GM19438 (cell line): ENCODE measurements at regions not wholly inside any gene's neighbourhood (a gene's known extent, or its start where the extent isn't known, plus 50 kb on each side); places are given as distances from the start of the nearest gene placed in this dataset.

Experiments used
- ATAC-seq: cut with Tn5 transposase; IDR thresholded peaks from one replicate; pipeline ENCODE4 v1.9.1; 2021; ENCODE audit warnings: low read depth; ENCODE audit not compliant: unreplicated experiment

DNA sequence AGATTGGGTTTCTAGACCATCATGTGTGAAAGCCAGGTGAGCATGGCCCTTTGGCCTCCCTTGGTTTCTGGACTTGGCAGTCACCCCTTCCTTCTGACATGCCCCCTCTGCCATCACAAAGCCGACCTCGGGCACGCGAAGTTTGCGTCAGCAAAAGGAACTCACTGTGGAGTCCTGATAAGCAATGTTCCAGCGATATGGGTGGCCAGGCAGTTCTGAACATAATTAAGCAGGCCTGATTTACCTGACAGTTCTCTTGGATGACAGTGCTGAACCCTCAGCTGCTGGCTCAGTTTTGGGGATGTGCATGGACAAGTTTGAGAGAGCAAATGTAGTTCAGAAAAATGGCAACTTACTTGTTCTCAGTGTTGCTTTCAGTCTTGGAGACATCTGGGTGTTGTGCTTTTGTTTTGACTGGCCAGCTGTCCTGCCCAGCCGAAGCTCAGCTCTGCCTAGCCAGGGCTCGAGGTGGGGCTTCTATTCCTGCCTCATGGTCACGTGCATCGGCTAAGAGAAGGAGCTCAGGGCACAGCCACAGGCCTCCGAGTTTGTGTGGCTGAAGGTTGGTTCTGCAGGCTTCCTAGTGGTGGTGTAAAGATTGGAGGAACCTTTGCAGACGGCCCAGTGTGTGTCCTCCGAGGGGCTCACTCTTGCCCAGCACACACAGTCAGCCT lies 78.3 kb downstream of the CLDN34 start:
- ATAC-seq, result no peak

DNA sequence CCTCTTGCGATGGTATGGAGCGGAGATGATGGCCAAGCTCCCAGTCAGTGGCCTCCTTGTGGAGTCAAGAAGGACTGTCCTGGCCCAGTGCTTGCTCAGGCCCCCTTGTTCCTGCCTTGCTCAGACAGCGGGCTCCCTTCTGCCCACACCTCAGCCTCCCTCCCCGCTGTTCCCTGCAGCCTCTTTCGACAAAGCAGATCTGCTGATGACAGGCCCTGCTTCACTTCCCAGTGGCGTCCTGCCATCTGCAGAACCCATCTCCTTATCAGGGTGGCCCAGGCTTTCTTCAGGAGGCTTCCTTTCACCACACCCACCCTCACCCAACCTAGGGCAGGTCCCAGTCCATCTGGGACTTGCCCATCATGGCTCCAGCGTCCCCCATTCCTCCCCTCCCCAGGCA lies 80.0 kb downstream of the CLDN34 start:
- ATAC-seq, result no peak

DNA sequence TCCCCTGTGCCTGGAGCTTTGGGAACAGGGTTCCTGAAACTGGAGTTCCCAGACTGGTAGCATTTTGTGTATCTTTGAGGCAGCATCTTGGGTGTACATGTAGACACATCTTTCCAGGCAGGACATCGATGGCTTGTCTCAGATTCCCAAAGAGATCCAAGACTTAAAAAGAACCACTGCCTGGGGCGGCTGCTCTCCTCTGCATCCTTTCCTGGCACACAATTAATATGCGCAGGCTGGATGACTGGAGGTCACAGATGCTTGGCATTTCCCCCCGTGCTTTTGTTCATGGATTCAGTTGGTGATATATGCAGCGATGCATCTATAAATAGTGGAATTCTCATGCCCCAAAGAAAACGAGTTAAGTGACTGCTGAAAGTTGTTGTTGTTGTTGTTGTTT lies 80.5 kb downstream of the CLDN34 start:
- ATAC-seq, result no peak

DNA sequence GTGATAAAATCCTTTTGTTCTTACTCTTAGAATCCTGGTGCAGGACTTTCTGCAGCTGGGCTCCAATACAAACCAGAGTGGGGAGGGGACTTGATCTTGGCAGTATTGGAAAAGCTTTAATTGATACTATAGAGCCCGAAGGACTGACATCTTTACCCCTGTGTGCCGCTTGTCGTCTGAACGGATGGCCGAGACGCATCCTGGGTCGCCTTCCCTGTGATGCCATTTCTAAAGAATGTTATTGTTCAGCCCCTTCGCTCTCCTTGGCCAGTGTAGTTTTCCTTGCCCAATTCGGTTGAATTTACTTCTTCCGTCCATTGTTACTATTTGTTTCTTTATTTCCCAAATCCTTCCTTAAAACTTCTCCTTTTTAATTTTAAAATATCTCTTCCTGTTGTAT lies 80.9 kb downstream of the CLDN34 start:
- ATAC-seq, result no peak

DNA sequence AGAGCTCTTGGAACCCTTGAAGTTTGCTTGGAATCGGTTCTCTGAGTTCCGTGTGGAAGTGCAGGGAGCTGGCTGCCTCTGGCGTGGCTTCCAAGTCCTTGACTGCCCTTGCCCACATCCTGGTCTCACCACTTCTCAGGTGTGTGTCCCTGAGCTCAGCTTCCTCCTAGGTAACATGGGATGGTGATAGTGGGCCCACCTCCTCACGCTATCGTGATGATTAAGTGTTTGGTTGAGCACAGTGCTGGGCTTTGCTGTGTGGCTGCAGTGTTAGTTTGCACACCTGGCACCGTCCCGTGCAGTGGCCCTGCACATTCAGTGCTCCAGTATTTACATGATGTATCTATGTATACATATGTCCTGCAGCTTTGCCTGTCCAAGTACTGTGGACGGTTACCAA lies 81.5 kb downstream of the CLDN34 start:
- ATAC-seq, result no peak

DNA sequence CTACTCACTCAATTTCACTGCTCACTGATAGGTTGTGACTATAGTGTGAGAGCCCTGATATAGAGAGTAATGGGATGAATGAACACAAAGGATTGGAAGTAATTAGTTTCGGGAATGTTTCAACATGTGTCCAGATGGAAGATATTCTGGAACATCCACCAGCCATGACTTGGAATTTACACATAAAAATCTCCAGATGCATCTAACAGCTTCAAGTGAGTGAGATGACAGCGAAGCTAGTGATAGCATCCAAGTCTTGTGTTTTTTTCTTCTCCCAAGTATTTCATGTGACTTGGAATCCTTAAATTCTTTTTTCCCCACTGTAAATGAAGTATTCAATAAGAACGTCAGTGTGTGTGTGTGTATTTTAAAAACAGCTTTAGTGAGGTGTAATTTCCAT lies 82.1 kb downstream of the CLDN34 start:
- ATAC-seq, result no peak

DNA sequence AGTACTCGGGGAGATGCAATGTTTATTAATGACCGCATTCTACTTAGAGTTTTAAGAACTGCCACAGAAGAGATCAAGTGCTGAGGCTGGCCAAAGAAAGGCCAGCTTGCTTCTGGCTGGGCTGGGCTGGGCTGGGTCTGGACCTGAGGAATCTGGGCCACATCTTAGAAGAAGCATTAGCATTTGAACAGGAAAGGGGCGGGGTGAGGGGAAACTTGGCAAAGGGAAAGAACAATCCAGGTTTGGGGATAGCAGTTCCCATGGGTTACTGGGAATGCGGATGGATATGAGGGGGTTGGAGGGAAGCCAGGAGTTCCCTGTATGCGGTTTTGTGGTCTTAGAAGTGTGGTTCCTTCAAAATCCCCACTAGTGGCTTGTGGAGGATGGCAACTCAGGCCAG lies 83.3 kb downstream of the CLDN34 start:
- no peak for ATAC-seq

DNA sequence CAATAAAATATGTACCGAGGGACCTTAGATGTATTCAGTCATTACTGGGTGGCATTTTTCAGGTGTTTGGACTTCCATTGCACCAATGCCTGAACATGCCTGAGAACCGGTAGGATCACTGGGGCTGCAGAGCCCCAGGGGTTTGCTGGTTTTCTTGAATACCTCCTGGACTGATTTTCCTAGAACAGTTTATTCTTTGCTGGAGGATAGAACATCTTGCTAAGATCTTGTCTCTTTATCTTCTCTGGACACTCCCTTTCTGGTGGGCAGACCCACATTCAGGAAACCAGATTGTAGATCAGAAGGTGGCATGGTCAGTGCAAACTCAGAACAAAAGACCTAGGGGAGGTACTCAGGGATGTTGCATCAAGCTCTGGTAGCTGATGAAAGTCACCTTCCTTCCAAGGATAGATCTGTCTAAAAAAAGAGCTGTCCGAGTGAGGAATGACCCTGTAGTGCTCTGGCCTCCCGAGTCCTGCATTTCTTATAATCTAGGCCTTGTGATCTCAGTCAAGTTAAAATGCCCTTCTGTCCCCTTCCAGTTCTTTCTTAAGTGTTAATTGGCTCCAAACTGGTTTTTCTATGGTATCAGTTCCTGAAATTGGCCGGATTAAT lies 84.8 kb downstream of the CLDN34 start:
- ATAC-seq, result no peak

DNA sequence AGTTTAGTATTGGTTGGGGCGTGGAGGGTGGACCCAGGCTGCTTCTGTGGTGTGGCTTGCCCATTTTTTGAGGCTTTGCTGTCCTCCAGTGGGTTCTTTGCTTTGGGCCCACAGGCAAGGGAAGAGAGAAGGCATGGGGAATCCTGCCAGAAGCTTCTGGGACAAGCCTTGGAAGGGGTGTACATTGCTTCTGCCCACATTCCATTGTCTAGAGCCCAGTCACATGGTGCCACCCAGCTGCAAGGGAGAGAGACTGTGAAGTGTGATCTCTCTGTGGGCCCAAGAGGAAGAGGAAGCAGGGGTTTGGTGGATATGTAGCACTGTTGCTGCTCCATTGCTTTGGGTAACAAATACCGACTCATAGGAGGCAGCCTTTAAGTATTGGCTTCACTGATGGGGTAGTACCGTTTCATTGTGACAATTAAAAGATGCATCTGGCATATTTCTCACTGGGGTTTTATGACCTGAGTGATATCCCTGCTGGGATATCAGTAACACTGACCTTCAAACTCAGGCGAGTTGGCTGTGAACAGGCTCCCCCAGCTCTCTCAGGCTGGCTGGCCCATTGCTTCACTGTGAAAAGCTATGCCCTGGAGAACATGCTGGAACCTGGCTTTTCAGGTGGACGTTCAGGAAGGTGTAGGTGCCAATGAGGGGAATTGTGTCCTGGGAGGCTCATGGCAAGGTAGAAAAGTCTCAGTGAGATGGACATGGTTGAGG lies 85.9 kb downstream of the CLDN34 start:
- no peak for ATAC-seq

DNA sequence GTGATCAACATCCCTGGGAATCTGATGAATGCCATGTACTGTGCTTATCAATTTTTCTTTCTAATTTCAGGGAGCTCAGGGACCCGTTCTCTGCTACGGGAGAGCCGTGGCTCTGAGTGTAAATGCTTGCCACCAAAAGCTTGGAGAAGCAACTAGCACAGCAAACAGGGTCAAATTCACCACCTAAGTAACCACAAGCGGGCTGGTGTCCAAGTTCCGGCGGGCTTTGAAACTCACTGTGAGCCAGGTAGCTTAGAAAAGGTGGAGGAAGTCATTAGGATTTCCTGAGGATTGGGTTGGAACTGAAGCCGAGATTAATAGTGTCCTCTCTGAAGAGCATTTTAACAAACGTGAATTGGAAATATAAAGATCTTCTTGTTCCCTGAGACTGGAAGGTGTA lies 87.2 kb downstream of the CLDN34 start:
- ATAC-seq, result no peak

DNA sequence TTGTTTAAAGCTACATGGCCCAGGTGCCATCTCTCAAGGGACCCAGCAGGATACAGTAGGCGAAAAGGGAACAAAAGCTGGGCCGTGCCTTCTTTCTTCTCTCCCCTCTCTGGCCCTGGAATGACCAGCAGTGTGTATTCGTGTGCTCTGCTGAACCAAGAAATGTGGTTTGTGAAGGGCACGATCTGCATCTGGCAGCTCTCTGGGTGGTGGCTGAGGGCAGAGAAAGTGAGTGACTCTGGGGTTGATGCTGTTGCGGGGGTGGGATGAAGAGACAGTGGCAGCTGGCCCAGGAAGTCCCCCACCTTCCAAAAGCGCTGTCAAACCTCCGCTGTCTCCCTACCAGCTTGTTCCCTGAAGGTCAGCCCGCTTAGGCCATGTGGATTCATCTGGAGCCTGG lies 88.3 kb downstream of the CLDN34 start:
- no peak for ATAC-seq

DNA sequence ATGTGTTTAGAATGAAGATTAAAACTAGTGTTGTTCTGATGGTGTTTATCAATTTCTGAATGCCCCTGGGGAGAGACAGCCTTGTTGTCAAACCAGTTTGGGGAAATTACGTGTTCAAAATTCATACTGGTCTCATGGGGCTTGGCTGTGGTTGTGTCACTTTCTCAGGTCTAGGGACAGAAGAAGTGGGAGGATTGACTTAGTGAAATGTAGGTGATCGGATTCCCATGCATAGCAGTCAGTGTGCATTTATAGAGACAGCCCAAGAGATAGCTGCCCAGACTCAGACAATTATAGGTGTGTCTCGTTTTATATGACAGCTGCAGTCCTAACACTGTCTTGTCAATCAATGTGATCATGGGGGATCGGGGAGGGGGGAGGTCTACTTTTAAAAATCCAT lies 94.4 kb upstream of the CLCN4 start:
- no peak for ATAC-seq

DNA sequence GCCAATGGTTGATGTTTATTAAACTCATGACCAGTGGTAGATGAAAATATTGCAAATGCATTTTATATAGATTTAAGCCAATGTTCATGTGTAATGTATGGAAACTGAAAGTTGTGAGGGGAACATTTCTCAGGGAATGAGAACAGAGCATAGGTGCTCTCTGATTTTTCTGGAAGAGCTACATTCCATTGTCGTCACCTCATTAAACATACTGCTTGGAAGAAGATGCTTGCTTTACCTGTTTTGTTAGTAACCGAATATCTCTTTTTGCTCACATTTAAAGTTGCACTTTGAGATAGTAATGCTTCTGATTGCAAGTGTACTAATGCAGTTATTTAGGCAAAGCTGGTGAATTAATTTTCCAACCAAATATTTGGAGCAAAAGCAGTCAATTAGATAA lies 93.8 kb upstream of the CLCN4 start:
- no peak for ATAC-seq

DNA sequence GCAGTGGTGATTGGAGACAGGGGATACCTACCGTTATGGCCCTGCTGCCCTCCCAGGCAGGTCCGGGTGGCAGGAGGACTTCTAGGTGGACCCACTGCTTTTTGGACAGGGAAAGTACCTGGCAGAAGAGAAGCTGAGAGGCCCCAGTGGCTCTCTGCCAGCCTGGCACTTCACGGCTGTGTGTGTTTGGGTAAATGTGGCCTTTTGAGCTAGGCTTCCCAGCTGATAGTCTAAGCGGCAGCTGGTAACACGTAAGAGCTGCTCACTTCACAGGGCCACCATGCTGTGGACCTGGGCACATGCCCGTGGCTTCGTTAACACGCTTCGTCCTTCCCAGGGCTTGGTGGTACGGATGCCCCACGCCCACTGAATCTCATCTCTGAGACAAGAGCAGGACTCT lies 92.0 kb upstream of the CLCN4 start:
- no peak for ATAC-seq

DNA sequence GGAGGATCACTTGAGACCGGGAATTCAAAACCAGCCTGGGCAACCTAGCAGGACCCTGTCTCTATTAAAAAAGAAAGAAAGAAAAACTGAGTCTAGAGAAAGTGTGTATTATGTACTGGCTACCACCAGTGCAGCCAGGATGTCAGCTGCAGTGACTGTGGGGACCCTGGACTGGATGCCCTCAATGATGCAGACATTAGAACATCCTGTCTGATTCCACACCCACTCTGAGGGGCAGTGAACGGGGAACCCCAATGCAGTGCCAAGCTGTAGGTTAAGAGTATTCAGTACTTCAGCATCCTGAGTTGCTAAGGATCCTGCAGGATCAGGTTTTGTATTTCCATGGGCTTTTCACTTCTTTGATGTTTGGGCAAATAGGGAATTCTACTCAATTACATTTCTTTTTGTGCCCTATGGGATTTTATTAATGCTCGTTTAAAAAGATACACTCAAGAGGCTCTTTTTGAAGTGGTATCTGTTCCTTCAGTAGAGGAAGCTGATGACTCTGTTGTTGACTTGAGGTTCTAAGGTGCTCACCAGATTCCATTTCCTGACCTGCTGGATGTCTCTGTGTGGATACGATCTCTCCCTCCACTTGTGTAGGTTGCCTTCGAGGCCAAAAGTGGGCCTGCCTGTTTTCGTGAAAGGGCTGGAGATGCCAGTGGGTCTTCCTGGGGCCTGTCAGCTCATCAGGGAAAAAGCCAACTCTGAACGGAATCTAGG lies 85.9 kb upstream of the CLCN4 start:
- no peak for ATAC-seq

DNA sequence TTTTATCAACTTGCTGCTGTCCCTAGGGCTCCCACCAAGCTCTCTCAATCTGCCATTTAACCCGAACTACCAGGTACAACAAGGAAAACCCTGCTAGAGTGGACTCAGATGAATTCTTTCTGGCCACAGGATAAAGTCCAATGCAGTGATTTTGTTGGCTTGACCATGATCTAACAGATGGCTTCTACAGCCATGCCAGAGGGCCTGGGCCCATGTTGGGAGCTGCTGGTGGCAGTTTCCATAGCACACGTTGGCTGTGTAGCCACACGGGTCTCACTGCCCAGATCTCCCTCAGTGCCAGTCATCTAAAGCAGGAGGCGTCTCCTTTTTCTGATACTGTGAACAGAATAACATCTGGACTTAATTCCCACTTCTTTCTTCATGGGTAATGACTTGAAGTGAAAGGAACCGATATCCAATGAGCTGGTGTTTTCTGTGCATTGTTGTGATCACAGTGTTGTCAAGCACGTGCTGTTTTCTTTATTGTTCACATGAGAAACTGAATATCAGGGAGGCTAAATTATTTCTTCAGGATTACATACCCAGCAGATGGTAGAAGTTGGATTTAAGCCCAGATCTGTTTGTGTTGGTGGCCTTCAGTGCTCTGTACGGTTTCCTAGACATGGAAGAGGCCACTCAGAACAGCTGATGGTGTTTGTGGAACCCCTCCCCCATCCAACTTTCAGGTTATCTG lies 85.2 kb upstream of the CLCN4 start:
- no peak for ATAC-seq

DNA sequence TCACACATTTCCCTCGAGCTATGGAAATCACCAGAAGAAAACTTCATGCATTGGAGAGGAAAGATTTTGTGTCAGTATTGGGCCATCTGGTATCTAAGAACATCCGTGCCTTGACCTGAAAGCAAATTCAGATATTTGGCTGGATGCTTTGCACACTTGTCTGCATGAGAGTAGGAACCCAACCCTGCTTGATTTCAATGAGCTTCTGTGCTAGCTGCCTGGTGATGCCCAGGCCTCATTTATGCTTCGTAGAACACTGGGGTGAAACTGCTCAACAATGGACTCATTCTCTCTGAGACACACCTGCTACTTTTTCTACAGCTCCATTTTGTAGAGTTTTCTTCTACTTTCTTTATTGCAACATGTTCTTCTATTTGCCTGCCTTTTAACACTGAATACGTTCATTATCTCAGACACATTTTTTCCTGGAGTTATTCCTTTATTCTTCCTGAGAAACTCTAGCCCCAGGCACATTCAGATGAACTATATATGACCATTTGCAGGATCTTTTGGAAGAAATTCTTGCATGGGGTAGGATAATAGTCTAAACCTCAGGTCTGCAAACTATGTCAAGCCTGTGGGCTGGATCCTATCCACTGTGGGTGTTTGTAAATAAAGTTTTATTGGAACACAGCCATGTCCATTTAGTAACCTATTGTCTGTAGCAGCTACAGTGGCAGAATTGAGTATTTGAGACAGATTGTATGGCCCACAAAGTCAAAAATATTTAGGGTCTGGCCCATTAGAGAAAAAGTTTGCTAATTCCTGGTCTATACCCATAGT lies 83.8 kb upstream of the CLCN4 start:
- no peak for ATAC-seq

DNA sequence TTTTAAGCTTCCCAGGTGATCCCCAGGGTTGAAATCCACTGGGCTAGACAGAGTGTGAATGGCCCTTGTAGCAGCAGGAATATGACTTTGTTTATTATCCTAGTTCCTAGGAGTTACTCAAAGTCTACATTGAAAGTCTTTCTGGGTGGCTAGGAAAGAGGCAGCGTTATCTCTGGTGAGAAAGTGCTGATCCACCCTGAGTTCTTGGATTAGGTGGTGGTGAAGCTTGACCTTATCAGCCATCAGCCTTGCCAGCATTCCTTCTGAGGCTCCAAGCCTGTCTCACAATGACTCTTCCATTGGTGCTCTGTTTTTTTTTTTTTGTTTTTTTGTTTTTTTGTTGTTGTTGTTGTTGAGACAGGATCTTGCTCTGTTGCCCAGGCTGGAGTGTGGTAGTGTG lies 83.1 kb upstream of the CLCN4 start:
- no peak for ATAC-seq

DNA sequence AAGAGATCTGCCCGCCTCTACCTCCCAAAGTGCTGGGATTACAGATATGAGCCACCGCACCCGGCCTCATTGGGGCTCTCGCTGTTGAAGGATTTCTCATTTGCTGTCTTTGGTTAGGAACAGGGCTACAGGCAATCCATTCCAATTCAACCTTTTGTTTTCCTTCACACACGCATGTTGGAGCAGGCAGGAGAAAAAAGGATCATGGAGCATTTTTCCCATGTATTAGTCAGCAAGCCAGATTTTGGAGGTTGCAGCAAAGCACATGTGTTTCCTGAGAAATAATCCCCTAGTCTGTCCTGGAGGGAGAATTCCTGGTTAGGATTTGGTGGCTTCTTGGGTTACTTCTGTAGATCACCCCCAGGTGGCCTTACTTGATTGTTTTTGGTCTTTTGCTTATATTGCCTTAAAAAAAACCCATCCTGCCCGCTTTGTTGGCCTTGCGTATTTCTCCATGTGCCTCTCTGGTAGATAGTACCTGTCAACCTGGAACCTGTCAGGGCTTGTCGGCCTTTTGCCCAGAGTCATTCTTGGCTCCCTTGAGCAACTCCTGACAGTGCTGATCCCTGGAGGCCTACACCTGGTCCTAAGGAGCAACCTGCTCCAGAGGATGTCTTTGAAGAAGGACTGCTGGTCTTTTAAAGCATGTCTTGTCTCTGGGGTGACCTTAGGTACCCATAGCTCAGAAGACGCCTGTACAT lies 82.4 kb upstream of the CLCN4 start:
- no peak for ATAC-seq

DNA sequence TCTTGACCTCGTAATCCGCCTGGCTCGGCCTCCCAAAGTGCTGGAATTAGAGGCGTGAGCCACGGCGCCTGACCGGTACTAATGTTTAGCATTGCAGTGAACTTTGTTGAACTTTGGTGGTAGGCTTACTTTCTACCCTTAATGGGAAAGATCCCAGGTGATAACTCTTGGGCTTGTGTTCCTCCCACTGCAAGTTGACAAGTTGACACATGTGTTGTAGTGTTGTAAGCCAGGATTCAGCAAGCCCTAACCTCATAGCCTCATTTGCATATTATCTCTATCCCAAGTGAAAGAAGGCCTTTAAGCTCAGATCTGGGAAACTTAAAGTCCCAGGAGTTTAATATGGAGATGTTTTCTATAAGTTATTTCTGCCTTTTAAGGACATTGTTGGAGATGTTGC lies 80.0 kb upstream of the CLCN4 start:
- ATAC-seq, result no peak
